Endothelial cell of umbilical vein (primary cell): ENCODE measurements at regions not wholly inside any gene's neighbourhood (a gene's known extent, or its start where the extent isn't known, plus 50 kb on each side); places are given as distances from the start of the nearest gene placed in this dataset.

ENCODE experiments used
- BruUV-seq: library from RNA; stranded (reverse); fragments of 400-500 nt; replicated peaks from 2 replicates; lab custom pipeline; 2021; lab: Mats Ljungman, UMichigan
- CTCF ChIA-PET: fragments of 300-600, 350-600 bp; sonication (Branson Sonifier 250); formaldehyde crosslinking; loops from one replicate; lab custom pipeline; 2021; ENCODE audit warnings: antibody characterized with exemption, inconsistent platforms; lab: Charles Lee
- POLR2A ChIA-PET: fragments of 300-600, 350-600 bp; sonication (Branson Sonifier 250); formaldehyde crosslinking; loops from one replicate; lab custom pipeline; 2021; ENCODE audit warnings: antibody characterized with exemption, inconsistent platforms; lab: Charles Lee
- DNase-seq: peaks from one replicate; pipeline ENCODE4 v3.0.0-alpha.2; 2011; ENCODE audit warnings: low read depth, low spot score
- FAIRE-seq: peaks from 2 replicates; lab custom pipeline; 2011; peaks lifted over from hg19 to GRCh38; lab: Jason Lieb, UNC
- H2AFZ ChIP-seq: 2 replicates; pipeline ENCODE4 v1.6.0; 2012; ENCODE audit warnings: low read depth, low read length, control low read depth, inconsistent platforms
- H3K27ac ChIP-seq: 2 replicates; pipeline ENCODE4 v1.5.1; 2011; ENCODE audit warnings: low read depth, mild to moderate bottlenecking, control low read depth, low read length, moderate library complexity; ENCODE audit not compliant: insufficient read depth
- H3K27me3 ChIP-seq, 2 experiments: 2 replicates each; pipeline versions ENCODE4 v1.6.0 to v1.6.1; 2011; ENCODE audit warnings: low read length in 2 of 2, mixed read lengths in 1 of 2; ENCODE audit not compliant: control insufficient read depth in 2 of 2, insufficient read depth in 2 of 2
- H3K36me3 ChIP-seq, 2 experiments: 2 replicates in 1 of 2; 3 replicates in 1 of 2; pipeline ENCODE4 v1.5.1; 2011; ENCODE audit warnings: low read length in 2 of 2, mild to moderate bottlenecking in 1 of 2, moderate library complexity in 1 of 2; ENCODE audit not compliant: control insufficient read depth in 2 of 2, insufficient read depth in 2 of 2; ENCODE audit errors: extremely low read depth in 1 of 2
- H3K4me1 ChIP-seq: 3 replicates; pipeline ENCODE4 v1.5.1; 2011; ENCODE audit warnings: mild to moderate bottlenecking, low read length; ENCODE audit not compliant: control insufficient read depth, insufficient read depth; ENCODE audit errors: extremely low read depth
- H3K4me2 ChIP-seq: 2 replicates; pipeline ENCODE4 v1.6.1; 2011; ENCODE audit warnings: low read length, control low read depth, mixed read lengths; ENCODE audit not compliant: insufficient read depth
- H3K4me3 ChIP-seq, 3 experiments: fragments of 200-600 bp in 1 of 3; sonication (generic), shearing (Covaris generic) in 1 of 3; replicated peaks in 1 of 3; 2 replicates each; pipeline ENCODE4 v1.5.1; 2011 to 2016; ENCODE audit warnings: control low read depth in 3 of 3, low read length in 3 of 3, mild to moderate bottlenecking in 2 of 3, inconsistent platforms in 1 of 3, low read depth in 1 of 3, moderate library complexity in 1 of 3; ENCODE audit not compliant: insufficient read depth in 1 of 3
- H3K79me2 ChIP-seq: 2 replicates; pipeline ENCODE4 v1.6.0; 2012; ENCODE audit warnings: low read length, inconsistent platforms; ENCODE audit not compliant: control insufficient read depth, insufficient read depth
- H3K9ac ChIP-seq: replicated peaks from 2 replicates; pipeline ENCODE3; 2011; ENCODE audit warnings: low read length, control low read depth; ENCODE audit not compliant: insufficient read depth; ENCODE audit errors: extremely low read depth
- H3K9me1 ChIP-seq: replicated peaks from 3 replicates; pipeline ENCODE4 v1.6.0; 2011; ENCODE audit warnings: mild to moderate bottlenecking, low read length; ENCODE audit not compliant: control insufficient read depth, insufficient read depth; ENCODE audit errors: extremely low read depth
- H3K9me3 ChIP-seq: replicated peaks from 2 replicates; pipeline ENCODE4 v1.5.1; 2012; ENCODE audit warnings: low read length, inconsistent platforms; ENCODE audit not compliant: control insufficient read depth, insufficient read depth
- H4K20me1 ChIP-seq: replicated peaks from 2 replicates; pipeline ENCODE3; 2011; ENCODE audit warnings: mild to moderate bottlenecking, low read length; ENCODE audit not compliant: control insufficient read depth, insufficient read depth; ENCODE audit errors: extremely low read depth
- EZH2 ChIP-seq: IDR thresholded peaks from 2 replicates; pipeline ENCODE4 v1.6.1; 2012; ENCODE audit warnings: borderline replicate concordance, low read depth, mild to moderate bottlenecking, moderate library complexity, low read length, inconsistent platforms; ENCODE audit not compliant: severe bottlenecking
- FOS ChIP-seq: IDR thresholded peaks from 2 replicates; pipeline ENCODE4 v1.6.1; 2011; ENCODE audit warnings: mild to moderate bottlenecking, low read length, moderate library complexity, borderline replicate concordance; ENCODE audit not compliant: insufficient read depth
- GATA2 ChIP-seq: IDR thresholded peaks from 2 replicates; pipeline ENCODE4 v1.7.0; 2011; ENCODE audit warnings: low read depth, mild to moderate bottlenecking, moderate library complexity, mixed read lengths, low read length; ENCODE audit not compliant: insufficient read length, insufficient read depth
- JUN ChIP-seq: IDR thresholded peaks from 2 replicates; pipeline ENCODE4 v1.6.1; 2011; ENCODE audit warnings: borderline replicate concordance, low read depth; ENCODE audit not compliant: insufficient read length, insufficient read depth
- MYC ChIP-seq: IDR thresholded peaks from one replicate; pipeline ENCODE4 v1.6.1; 2011; ENCODE audit warnings: mild to moderate bottlenecking, low read depth, low read length
- POLR2A ChIP-seq: IDR thresholded peaks from 2 replicates; pipeline ENCODE4 v1.6.1; 2012; ENCODE audit warnings: low read depth, mild to moderate bottlenecking, control low read depth, low read length
- POLR2AphosphoS5 ChIP-seq: IDR thresholded peaks from 2 replicates; pipeline ENCODE4 v1.6.1; 2012; ENCODE audit warnings: low read depth, mild to moderate bottlenecking, control low read depth, low read length, moderate library complexity; ENCODE audit not compliant: insufficient read depth
- dilution Hi-C: fragments of 300-500 bp; cut with MboI; formaldehyde crosslinking; loops from one replicate; pipeline ENCODE4 v1.15.0; 2019; ENCODE audit warnings: low sequenced_read_pairs; ENCODE audit not compliant: extremely low pct_ligation_motif_present
- intact Hi-C: fragments of 100-400 bp; cut with micrococcal nuclease; formaldehyde crosslinking; loops from one replicate; pipeline ENCODE4 v1.10.0; 2022
- TF ChIP-seq, protein P1 (sequence below): IDR thresholded peaks from 2 replicates; pipeline ENCODE4 v1.6.1; 2011; ENCODE audit not compliant: insufficient read depth, insufficient read length
- TF ChIP-seq, protein P2 (sequence below), 2 donors: IDR thresholded peaks; 1 replicate in 1 of 2; 2 replicates in 1 of 2; pipeline ENCODE4 v1.5.1; 2011; ENCODE audit warnings: low read length in 2 of 2, mild to moderate bottlenecking in 2 of 2, moderate library complexity in 2 of 2, control low read depth in 1 of 2, inconsistent platforms in 1 of 2, low read depth in 1 of 2; ENCODE audit not compliant: insufficient read depth in 1 of 2; ENCODE audit errors: extremely low read depth in 1 of 2

DNA sequence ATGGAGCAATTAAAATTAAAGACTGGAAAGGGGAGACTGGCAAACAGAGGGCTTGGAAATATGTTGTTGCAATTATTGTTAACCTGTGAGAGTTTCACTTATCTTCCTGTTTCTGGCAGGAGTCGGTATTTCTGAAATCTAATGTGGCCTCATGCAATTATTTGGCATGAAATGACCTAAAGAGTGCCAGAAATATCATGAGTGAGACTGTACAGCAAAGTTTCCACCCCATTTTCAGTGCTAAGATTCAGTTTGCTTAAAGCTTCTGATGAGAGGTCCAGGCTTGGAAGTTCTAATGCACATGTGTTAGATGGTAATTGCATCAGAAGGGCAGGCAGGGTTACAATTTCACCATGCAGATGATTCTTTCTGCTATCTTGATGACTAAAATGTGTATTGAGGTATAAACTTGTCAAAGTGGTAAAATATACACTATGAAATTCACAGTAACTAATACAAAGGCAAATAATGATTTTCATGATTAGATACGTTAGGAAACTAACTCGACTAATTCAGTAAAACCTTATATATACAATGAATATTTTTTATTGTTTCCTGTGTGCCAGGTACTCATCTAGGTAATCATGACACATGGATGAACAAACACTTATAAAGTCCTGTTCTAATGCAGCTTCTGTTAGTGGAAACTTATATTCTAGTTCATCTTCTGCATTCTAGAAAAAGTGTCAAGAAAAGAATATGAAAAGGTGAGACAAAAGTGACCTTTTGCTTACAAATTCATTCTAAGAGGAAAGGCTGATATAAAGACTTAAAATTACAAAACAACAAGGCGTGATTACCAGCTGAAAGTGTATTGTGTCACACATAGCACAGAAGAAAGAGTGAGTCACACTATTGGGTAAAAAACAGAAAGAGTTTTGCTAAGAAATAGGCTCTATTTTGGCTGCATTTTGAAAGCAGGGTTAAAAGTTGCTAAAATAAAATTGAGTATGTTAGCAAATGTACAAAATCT is 533.4 kb upstream of the SEMA3D start:
- peak; percentile 17 for DNase-seq
- H3K79me2 ChIP-seq, result no peaks in the 10 kb centered on the region
- H3K36me3 ChIP-seq, result no peaks in the 10 kb centered on the region
- CTCF ChIA-PET, result no interaction called here
- H3K4me3 ChIP-seq, result no peak overlapping the region
- H3K9ac ChIP-seq, result no peak overlapping the region
- H3K4me2 ChIP-seq, result no peak overlapping the region
- no peaks in the 10 kb centered on the region for H4K20me1 ChIP-seq
- dilution Hi-C loops (no loop called here), intact Hi-C loops (no loop called here)
- no TSS peak for BruUV-seq
- H3K9me3 ChIP-seq, result no peaks in the 10 kb centered on the region
- no peak overlapping the region for H2AFZ ChIP-seq
- FAIRE-seq, result no peak
- no peak overlapping the region for H3K27ac ChIP-seq
- H3K27me3 ChIP-seq, result no peaks in the 10 kb centered on the region
- TF ChIP-seq POLR2A (no peak), EZH2 (no peak), GATA2 (no peak), FOS (peak; percentile 30)
- TF ChIP-seq, protein P1, sequence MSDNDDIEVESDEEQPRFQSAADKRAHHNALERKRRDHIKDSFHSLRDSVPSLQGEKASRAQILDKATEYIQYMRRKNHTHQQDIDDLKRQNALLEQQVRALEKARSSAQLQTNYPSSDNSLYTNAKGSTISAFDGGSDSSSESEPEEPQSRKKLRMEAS, result no peak
- POLR2A ChIA-PET, result no interaction called here
- no peaks in the 10 kb centered on the region for H3K9me1 ChIP-seq
- H3K4me1 ChIP-seq, result no peaks in the 10 kb centered on the region

DNA sequence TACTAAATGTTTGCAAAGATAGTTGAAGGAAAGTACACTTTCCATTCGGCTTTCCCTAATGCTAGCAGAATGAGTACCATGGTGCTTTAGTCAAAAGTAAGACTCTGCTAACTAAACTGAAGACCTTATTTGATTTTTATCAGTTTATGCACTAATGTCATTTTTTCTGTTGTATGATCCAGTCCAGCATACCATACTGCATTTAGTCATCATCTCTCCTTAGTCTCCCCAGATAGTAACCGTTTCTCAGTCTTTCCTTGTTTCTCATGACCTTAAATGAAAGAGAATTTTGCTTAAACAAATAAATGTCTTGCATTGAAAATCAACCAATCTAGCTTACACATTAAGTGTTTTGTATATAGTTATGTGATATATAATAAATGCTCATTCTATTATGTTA is 529.5 kb upstream of the SEMA3D start:
- TF ChIP-seq, protein P2, sequence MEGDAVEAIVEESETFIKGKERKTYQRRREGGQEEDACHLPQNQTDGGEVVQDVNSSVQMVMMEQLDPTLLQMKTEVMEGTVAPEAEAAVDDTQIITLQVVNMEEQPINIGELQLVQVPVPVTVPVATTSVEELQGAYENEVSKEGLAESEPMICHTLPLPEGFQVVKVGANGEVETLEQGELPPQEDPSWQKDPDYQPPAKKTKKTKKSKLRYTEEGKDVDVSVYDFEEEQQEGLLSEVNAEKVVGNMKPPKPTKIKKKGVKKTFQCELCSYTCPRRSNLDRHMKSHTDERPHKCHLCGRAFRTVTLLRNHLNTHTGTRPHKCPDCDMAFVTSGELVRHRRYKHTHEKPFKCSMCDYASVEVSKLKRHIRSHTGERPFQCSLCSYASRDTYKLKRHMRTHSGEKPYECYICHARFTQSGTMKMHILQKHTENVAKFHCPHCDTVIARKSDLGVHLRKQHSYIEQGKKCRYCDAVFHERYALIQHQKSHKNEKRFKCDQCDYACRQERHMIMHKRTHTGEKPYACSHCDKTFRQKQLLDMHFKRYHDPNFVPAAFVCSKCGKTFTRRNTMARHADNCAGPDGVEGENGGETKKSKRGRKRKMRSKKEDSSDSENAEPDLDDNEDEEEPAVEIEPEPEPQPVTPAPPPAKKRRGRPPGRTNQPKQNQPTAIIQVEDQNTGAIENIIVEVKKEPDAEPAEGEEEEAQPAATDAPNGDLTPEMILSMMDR (IDR thresholded peaks at IDR 0.05; ENCODE audit: extremely low read depth in 1 of 2, insufficient read depth in 1 of 2, low read depth in 1 of 2, low read length in 2 of 2), result no peak
- no peak for TF ChIP-seq POLR2A
- TF ChIP-seq, protein P1, result no peak
- TF ChIP-seq FOS, result no peak
- TF ChIP-seq POLR2AphosphoS5, result no peak
- no peak for TF ChIP-seq GATA2
- TF ChIP-seq JUN, result no peak
- no peak for TF ChIP-seq MYC
- TF ChIP-seq EZH2, result no peak
- Histone ChIP-seq H3K27me3 (no peaks in the 10 kb centered on the region), H3K4me3 (no peak overlapping the region), H3K9me3 (no peaks in the 10 kb centered on the region), H2AFZ (no peak overlapping the region), H3K36me3 (no peaks in the 10 kb centered on the region), H3K79me2 (no peaks in the 10 kb centered on the region), H3K4me2 (no peak overlapping the region), H3K27ac (no peak overlapping the region), H3K4me1 (no peaks in the 10 kb centered on the region), H3K9ac (no peak overlapping the region), H3K9me1 (no peaks in the 10 kb centered on the region), H4K20me1 (no peaks in the 10 kb centered on the region)
- CTCF ChIA-PET, result no interaction called here
- dilution Hi-C loops (no loop called here), intact Hi-C loops (no loop called here)
- no TSS peak for BruUV-seq
- DNase-seq, result no peak
- POLR2A ChIA-PET, result no interaction called here
- no peak for FAIRE-seq
